Hepatocyte (in vitro differentiated cells): ENCODE measurements at regions not wholly inside any gene's neighbourhood (a gene's known extent, or its start where the extent isn't known, plus 50 kb on each side); places are given as distances from the start of the nearest gene placed in this dataset.

Experiments used
- EZH2 ChIP-seq: fragments of 200-600 bp; sonication (generic); IDR thresholded peaks from 2 replicates; pipeline ENCODE4 v1.6.1; 2016; ENCODE audit warnings: antibody characterized with exemption, mild to moderate bottlenecking, borderline replicate concordance
- EZH2phosphoT487 ChIP-seq: fragments of 200-600 bp; sonication (generic); IDR thresholded peaks from one replicate; pipeline ENCODE4 v1.6.1; 2018; ENCODE audit warnings: antibody characterized with exemption, mild to moderate bottlenecking, low read depth, moderate library complexity; ENCODE audit not compliant: unreplicated experiment, severe bottlenecking
- TF ChIP-seq, protein P1 (sequence below): fragments of 200-600 bp; sonication (generic); IDR thresholded peaks from 2 replicates; pipeline ENCODE4 v1.5.1; 2016; ENCODE audit warnings: antibody characterized with exemption, mild to moderate bottlenecking; ENCODE audit not compliant: poor library complexity

DNA sequence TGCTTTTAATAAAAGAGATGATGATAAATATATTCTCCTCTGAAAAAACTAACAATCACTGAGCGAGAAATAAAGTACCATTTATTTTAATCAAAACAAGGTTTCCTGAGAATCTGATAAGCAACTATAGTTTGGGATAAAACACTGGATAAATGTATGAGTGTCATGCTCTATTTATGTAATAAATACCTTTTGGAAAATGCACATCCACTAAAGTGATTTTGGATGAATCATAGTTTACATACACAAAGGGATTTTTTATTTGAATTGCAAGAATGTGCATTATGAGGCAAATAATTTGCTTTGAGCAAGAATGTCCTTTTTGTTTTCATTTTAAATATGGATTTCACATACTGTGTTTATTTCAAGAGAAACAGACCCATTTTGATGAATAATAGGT, 1483.5 kb downstream of the MRPL39 start:
- TF ChIP-seq, protein P1, sequence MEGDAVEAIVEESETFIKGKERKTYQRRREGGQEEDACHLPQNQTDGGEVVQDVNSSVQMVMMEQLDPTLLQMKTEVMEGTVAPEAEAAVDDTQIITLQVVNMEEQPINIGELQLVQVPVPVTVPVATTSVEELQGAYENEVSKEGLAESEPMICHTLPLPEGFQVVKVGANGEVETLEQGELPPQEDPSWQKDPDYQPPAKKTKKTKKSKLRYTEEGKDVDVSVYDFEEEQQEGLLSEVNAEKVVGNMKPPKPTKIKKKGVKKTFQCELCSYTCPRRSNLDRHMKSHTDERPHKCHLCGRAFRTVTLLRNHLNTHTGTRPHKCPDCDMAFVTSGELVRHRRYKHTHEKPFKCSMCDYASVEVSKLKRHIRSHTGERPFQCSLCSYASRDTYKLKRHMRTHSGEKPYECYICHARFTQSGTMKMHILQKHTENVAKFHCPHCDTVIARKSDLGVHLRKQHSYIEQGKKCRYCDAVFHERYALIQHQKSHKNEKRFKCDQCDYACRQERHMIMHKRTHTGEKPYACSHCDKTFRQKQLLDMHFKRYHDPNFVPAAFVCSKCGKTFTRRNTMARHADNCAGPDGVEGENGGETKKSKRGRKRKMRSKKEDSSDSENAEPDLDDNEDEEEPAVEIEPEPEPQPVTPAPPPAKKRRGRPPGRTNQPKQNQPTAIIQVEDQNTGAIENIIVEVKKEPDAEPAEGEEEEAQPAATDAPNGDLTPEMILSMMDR: no peak
- TF ChIP-seq EZH2 (no peak), EZH2phosphoT487 (no peak)
